ENCODE measurements at regions not wholly inside any gene's neighbourhood (a gene's known extent, or its start where the extent isn't known, plus 50 kb on each side); places are given as distances from the start of the nearest gene placed in this dataset.

DNA sequence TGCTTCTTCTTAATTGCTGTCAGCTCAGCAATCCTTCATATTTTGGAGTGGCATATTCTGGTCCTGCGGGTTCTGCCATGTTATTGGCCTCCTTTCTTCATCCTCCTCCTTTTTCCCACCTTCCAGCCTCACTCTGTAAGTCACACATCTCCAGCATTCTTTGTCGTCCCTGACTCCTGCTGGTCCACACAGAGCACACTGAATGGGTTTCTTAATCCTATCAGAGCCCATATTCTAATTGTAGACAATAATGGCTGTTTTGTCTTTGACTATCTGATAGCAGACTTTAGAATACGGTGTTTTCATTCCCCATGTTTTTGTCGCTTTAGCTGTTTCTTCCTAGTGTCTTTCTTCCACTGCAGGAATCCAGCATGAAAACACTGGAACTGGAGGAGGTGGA lies 389.6 kb downstream of the REEP3 start:
- DNase-seq (ENCODE audit: low spot score), result no peak
- Histone ChIP-seq H3K9me2 (replicated peaks; ENCODE audit: insufficient read depth) (no peaks in the 10 kb centered on the region), H3K4me2 (no peak overlapping the region), H2AFZ (no peak overlapping the region), H4K20me1 (ENCODE audit: insufficient read depth, poor library complexity, severe bottlenecking) (no peaks in the 10 kb centered on the region), H3K79me2 (no peaks in the 10 kb centered on the region), H3K27me3 (no peaks in the 10 kb centered on the region), H3K4me3 (no peak overlapping the region), H3K36me3 (replicated peaks; ENCODE audit: insufficient read depth, low read depth) (no peaks in the 10 kb centered on the region), H3K4me1 (ENCODE audit: insufficient read depth) (no peaks in the 10 kb centered on the region), H3K27ac (no peak overlapping the region), H3K9me3 (ENCODE audit: low read depth) (no peaks in the 10 kb centered on the region)
- WGBS (ENCODE audit: low lambda C conversion rate, missing lambda C conversion rate), result 28% methylated on average over 4 of the region's 4 CpGs
- TF ChIP-seq EZH2 (IDR thresholded peaks at IDR 0.05; ENCODE audit: borderline replicate concordance), result no peak
- TF ChIP-seq EZH2phosphoT487 (IDR thresholded peaks at IDR 0.05; ENCODE audit: low read depth, severe bottlenecking, unreplicated experiment), result no peak
- TF ChIP-seq, protein P1, sequence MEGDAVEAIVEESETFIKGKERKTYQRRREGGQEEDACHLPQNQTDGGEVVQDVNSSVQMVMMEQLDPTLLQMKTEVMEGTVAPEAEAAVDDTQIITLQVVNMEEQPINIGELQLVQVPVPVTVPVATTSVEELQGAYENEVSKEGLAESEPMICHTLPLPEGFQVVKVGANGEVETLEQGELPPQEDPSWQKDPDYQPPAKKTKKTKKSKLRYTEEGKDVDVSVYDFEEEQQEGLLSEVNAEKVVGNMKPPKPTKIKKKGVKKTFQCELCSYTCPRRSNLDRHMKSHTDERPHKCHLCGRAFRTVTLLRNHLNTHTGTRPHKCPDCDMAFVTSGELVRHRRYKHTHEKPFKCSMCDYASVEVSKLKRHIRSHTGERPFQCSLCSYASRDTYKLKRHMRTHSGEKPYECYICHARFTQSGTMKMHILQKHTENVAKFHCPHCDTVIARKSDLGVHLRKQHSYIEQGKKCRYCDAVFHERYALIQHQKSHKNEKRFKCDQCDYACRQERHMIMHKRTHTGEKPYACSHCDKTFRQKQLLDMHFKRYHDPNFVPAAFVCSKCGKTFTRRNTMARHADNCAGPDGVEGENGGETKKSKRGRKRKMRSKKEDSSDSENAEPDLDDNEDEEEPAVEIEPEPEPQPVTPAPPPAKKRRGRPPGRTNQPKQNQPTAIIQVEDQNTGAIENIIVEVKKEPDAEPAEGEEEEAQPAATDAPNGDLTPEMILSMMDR (IDR thresholded peaks at IDR 0.05; ENCODE audit: poor library complexity), result no peak

DNA sequence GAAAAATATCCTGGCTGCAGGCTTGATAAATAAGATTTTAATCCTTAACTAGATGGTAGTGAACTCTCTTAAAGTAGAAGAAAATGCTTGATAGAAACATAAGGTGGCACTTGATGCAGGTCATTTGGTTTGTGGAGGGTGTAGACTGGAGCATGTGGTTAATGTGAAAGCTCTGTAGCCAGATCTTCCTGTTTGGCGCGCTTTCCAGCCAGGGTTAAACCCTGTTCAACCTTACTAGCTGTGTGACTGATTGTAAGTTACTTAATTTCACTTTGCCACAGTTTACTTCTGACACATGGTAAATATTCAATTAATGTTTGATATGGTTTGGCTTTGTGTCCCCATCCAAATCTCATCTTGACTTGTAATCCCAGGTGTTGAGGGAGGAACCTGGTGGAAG lies 394.0 kb downstream of the REEP3 start:
- Histone ChIP-seq H3K36me3 (replicated peaks; ENCODE audit: insufficient read depth, low read depth) (no peaks in the 10 kb centered on the region), H3K9me3 (ENCODE audit: low read depth) (no peaks in the 10 kb centered on the region), H3K27ac (no peak overlapping the region), H3K4me2 (no peak overlapping the region), H4K20me1 (ENCODE audit: insufficient read depth, poor library complexity, severe bottlenecking) (no peaks in the 10 kb centered on the region), H3K4me3 (no peak overlapping the region), H3K27me3 (no peaks in the 10 kb centered on the region), H2AFZ (no peak overlapping the region), H3K4me1 (ENCODE audit: insufficient read depth) (no peaks in the 10 kb centered on the region), H3K9me2 (replicated peaks; ENCODE audit: insufficient read depth) (no peaks in the 10 kb centered on the region), H3K79me2 (no peaks in the 10 kb centered on the region)
- no peak for DNase-seq (ENCODE audit: low spot score)
- 98% methylated on average over 2 of the region's 2 CpGs for WGBS (ENCODE audit: low lambda C conversion rate, missing lambda C conversion rate)
- no peak for TF ChIP-seq EZH2 (IDR thresholded peaks at IDR 0.05; ENCODE audit: borderline replicate concordance)
- TF ChIP-seq EZH2phosphoT487 (IDR thresholded peaks at IDR 0.05; ENCODE audit: low read depth, severe bottlenecking, unreplicated experiment), result no peak
- TF ChIP-seq, protein P1 (IDR thresholded peaks at IDR 0.05; ENCODE audit: poor library complexity), result no peak

DNA sequence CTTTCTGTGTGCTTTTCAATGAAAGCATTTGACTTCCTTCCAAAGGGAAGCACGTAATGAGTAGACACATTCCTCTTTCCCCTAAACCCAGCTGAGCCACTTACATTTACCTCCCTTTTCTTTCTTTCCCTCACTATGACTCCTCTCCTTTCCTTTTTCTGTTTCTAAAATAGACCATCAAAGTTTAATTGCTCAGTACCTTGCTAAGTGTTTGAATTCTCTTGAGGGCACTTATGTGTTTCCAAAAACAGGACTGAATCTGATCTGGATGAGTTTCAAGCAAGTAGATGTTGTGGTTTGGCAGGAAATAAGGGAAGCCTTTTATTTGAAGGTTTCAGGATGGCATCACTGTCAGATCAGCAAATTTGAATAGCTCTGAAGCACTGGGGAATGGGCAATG lies 396.2 kb downstream of the REEP3 start:
- WGBS (ENCODE audit: low lambda C conversion rate, missing lambda C conversion rate), result 0% methylated on average over 1 of the region's 1 CpG
- TF ChIP-seq EZH2phosphoT487 (IDR thresholded peaks at IDR 0.05; ENCODE audit: low read depth, severe bottlenecking, unreplicated experiment) (no peak), EZH2 (IDR thresholded peaks at IDR 0.05; ENCODE audit: borderline replicate concordance) (no peak)
- TF ChIP-seq, protein P1 (IDR thresholded peaks at IDR 0.05; ENCODE audit: poor library complexity), result no peak
- Histone ChIP-seq H2AFZ (no peak overlapping the region), H3K9me2 (replicated peaks; ENCODE audit: insufficient read depth) (no peaks in the 10 kb centered on the region), H3K4me3 (no peak overlapping the region), H3K4me2 (no peak overlapping the region), H4K20me1 (ENCODE audit: insufficient read depth, poor library complexity, severe bottlenecking) (no peaks in the 10 kb centered on the region), H3K4me1 (ENCODE audit: insufficient read depth) (no peaks in the 10 kb centered on the region), H3K79me2 (no peaks in the 10 kb centered on the region), H3K36me3 (replicated peaks; ENCODE audit: insufficient read depth, low read depth) (no peaks in the 10 kb centered on the region), H3K27ac (no peak overlapping the region), H3K27me3 (no peaks in the 10 kb centered on the region), H3K9me3 (ENCODE audit: low read depth) (no peaks in the 10 kb centered on the region)
- DNase-seq (ENCODE audit: low spot score), result no peak

All from hepatocyte (in vitro differentiated cells).